H1 (cell line): ENCODE measurements at regions not wholly inside any gene's neighbourhood (a gene's known extent, or its start where the extent isn't known, plus 50 kb on each side); places are given as distances from the start of the nearest gene placed in this dataset.

Experiments used
- CTCF ChIA-PET: fragments of 300-600 bp; sonication (Branson Sonifier 250); formaldehyde crosslinking; loops from one replicate; lab custom pipeline; 2021; ENCODE audit not compliant: partially characterized antibody; lab: Charles Lee
- POLR2A ChIA-PET: fragments of 300-600 bp; sonication (Branson Sonifier 250); formaldehyde crosslinking; loops from one replicate; lab custom pipeline; 2021; ENCODE audit warnings: inconsistent platforms; ENCODE audit not compliant: partially characterized antibody; lab: Charles Lee
- DNase-seq, 2 experiments: peaks; one replicate each; pipeline versions ENCODE4 v3.0.0 to v3.0.0-alpha.2; 2010 to 2022; ENCODE audit warnings: low spot score in 2 of 2, low read depth in 1 of 2, mixed read lengths in 1 of 2
- FAIRE-seq: peaks from 2 replicates; lab custom pipeline; 2011; peaks lifted over from hg19 to GRCh38; lab: Jason Lieb, UNC
- H2AFZ ChIP-seq: 2 replicates; pipeline ENCODE4 v1.8.1; 2012; ENCODE audit warnings: low read length, inconsistent platforms
- H2AK5ac ChIP-seq: 2 replicates; pipeline ENCODE4 v1.6.1; 2013; ENCODE audit warnings: low read depth, low read length
- H2BK120ac ChIP-seq: replicated peaks from 2 replicates; pipeline ENCODE3; 2013; ENCODE audit warnings: low read depth, low read length, inconsistent platforms
- H2BK12ac ChIP-seq: 2 replicates; pipeline ENCODE4 v1.6.1; 2013; ENCODE audit warnings: low read depth, low read length
- H2BK15ac ChIP-seq: 2 replicates; pipeline ENCODE4 v1.6.1; 2013; ENCODE audit warnings: low read length
- H2BK20ac ChIP-seq: 2 replicates; pipeline ENCODE4 v1.6.1; 2013; ENCODE audit warnings: low read length
- H2BK5ac ChIP-seq: 2 replicates; pipeline ENCODE4 v1.6.1; 2013; ENCODE audit warnings: low read depth, low read length
- H3K14ac ChIP-seq: 2 replicates; pipeline ENCODE4 v1.6.1; 2013; ENCODE audit warnings: inconsistent platforms; ENCODE audit not compliant: insufficient read length
- H3K18ac ChIP-seq: 2 replicates; pipeline ENCODE4 v1.6.1; 2013; ENCODE audit warnings: low read length; ENCODE audit errors: extremely low read depth
- H3K23ac ChIP-seq: 2 replicates; pipeline ENCODE4 v1.6.1; 2013; ENCODE audit warnings: inconsistent platforms; ENCODE audit not compliant: insufficient read length
- H3K23me2 ChIP-seq: 2 replicates; pipeline ENCODE4 v1.6.1; 2013; ENCODE audit warnings: low read depth, low read length
- H3K27ac ChIP-seq: 2 replicates; pipeline ENCODE4 v1.6.1; 2011; ENCODE audit warnings: low read depth, low read length, inconsistent platforms
- H3K27me3 ChIP-seq, 4 experiments: replicated peaks in 1 of 4; 1 replicate in 1 of 4; 2 replicates in 3 of 4; pipeline versions ENCODE4 v1.6.1 to v1.8.1; 2011 to 2013; ENCODE audit warnings: low read length in 3 of 4, mild to moderate bottlenecking in 3 of 4, inconsistent platforms in 2 of 4, mixed read lengths in 2 of 4, moderate library complexity in 1 of 4; ENCODE audit not compliant: control insufficient read depth in 3 of 4, insufficient read depth in 3 of 4; ENCODE audit errors: extremely low read depth in 1 of 4
- H3K36me3 ChIP-seq, 4 experiments: 2 replicates each; pipeline versions ENCODE4 v1.6.1 to v1.8.1; 2011 to 2013; ENCODE audit warnings: mild to moderate bottlenecking in 4 of 4, low read length in 3 of 4, moderate library complexity in 2 of 4, control low read depth in 1 of 4, inconsistent platforms in 1 of 4; ENCODE audit not compliant: insufficient read depth in 4 of 4, control insufficient read depth in 2 of 4
- H3K4ac ChIP-seq: replicated peaks from 2 replicates; pipeline ENCODE3; 2013; ENCODE audit warnings: low read length, low read depth, mixed read lengths, inconsistent platforms; ENCODE audit not compliant: insufficient read length
- H3K4me1 ChIP-seq, 4 experiments: replicated peaks in 1 of 4; 1 replicate in 1 of 4; 2 replicates in 3 of 4; pipeline versions ENCODE4 v1.6.1 to v1.8.1; 2011 to 2013; ENCODE audit warnings: low read length in 3 of 4, inconsistent platforms in 2 of 4, mixed read lengths in 1 of 4; ENCODE audit not compliant: insufficient read depth in 4 of 4, control insufficient read depth in 3 of 4
- H3K4me2 ChIP-seq, 2 experiments: 2 replicates each; pipeline versions ENCODE4 v1.6.1 to v1.8.1; 2011 to 2013; ENCODE audit warnings: low read depth in 2 of 2, low read length in 2 of 2, control low read depth in 1 of 2, inconsistent platforms in 1 of 2, mild to moderate bottlenecking in 1 of 2; ENCODE audit not compliant: insufficient read depth in 1 of 2
- H3K4me3 ChIP-seq, 4 experiments: fragments of 200-600, 300-600 bp in 1 of 4; sonication (generic), shearing (Covaris generic), sonication (Bioruptor Twin) in 1 of 4; 2 replicates each; pipeline versions ENCODE4 v1.5.1 to v1.8.1; 2011 to 2016; ENCODE audit warnings: low read length in 4 of 4, low read depth in 3 of 4, control low read depth in 2 of 4, inconsistent platforms in 2 of 4, mild to moderate bottlenecking in 2 of 4, mixed read lengths in 1 of 4, moderate library complexity in 1 of 4; ENCODE audit not compliant: insufficient read depth in 2 of 4; ENCODE audit errors: extremely low read depth in 1 of 4
- H3K56ac ChIP-seq: replicated peaks from 2 replicates; pipeline ENCODE3; 2013; ENCODE audit warnings: low read depth, mild to moderate bottlenecking, mixed read lengths, low read length, inconsistent platforms; ENCODE audit not compliant: insufficient read length
- H3K79me1 ChIP-seq: 2 replicates; pipeline ENCODE4 v1.6.1; 2013; ENCODE audit warnings: low read depth, low read length, control low read depth
- H3K79me2 ChIP-seq, 2 experiments: 2 replicates each; pipeline versions ENCODE4 v1.6.1 to v1.8.1; 2012 to 2013; ENCODE audit warnings: low read length in 2 of 2, mild to moderate bottlenecking in 2 of 2, inconsistent platforms in 1 of 2; ENCODE audit not compliant: insufficient read depth in 2 of 2, control insufficient read depth in 1 of 2
- H3K9ac ChIP-seq, 4 experiments: replicated peaks in 1 of 4; 1 replicate in 1 of 4; 2 replicates in 3 of 4; pipeline versions ENCODE4 v1.6.1 to v1.8.1; 2011 to 2013; ENCODE audit warnings: low read depth in 3 of 4, low read length in 3 of 4, control low read depth in 2 of 4, mild to moderate bottlenecking in 2 of 4, moderate library complexity in 2 of 4, inconsistent platforms in 1 of 4; ENCODE audit errors: extremely low read depth in 1 of 4
- H3K9me3 ChIP-seq, 2 experiments: 2 replicates each; pipeline versions ENCODE4 v1.6.1 to v1.8.1; 2012 to 2013; ENCODE audit warnings: mild to moderate bottlenecking in 2 of 2, moderate library complexity in 2 of 2, control low read depth in 1 of 2, inconsistent platforms in 1 of 2, low read depth in 1 of 2, low read length in 1 of 2, mixed read lengths in 1 of 2; ENCODE audit not compliant: insufficient read depth in 2 of 2
- H4K20me1 ChIP-seq, 2 experiments: replicated peaks in 1 of 2; 2 replicates each; pipeline versions ENCODE3 to v1.8.1; 2011 to 2013; ENCODE audit warnings: inconsistent platforms in 2 of 2, low read length in 2 of 2, mild to moderate bottlenecking in 1 of 2; ENCODE audit not compliant: insufficient read depth in 2 of 2, control insufficient read depth in 1 of 2
- H4K5ac ChIP-seq: 2 replicates; pipeline ENCODE4 v1.6.1; 2013; ENCODE audit warnings: low read length, low read depth, mixed read lengths, inconsistent platforms; ENCODE audit not compliant: insufficient read length
- H4K8ac ChIP-seq: 2 replicates; pipeline ENCODE4 v1.8.0; 2013; ENCODE audit warnings: mild to moderate bottlenecking, moderate library complexity, low read length, inconsistent platforms; ENCODE audit not compliant: insufficient read depth; ENCODE audit errors: extremely low read depth
- H4K91ac ChIP-seq: replicated peaks from 2 replicates; pipeline ENCODE3; 2013; ENCODE audit warnings: low read length, mixed read lengths, inconsistent platforms; ENCODE audit not compliant: insufficient read length
- EZH2 ChIP-seq: fragments of 200-600 bp; sonication (generic); IDR thresholded peaks from 2 replicates; pipeline ENCODE4 v1.7.1; 2012; ENCODE audit warnings: low read depth, mild to moderate bottlenecking, moderate library complexity, low read length, inconsistent platforms; ENCODE audit not compliant: severe bottlenecking
- NANOG ChIP-seq: IDR thresholded peaks from 2 replicates; pipeline ENCODE4 v1.6.1; 2011; ENCODE audit warnings: low read length, low read depth, mild to moderate bottlenecking, inconsistent platforms; ENCODE audit not compliant: insufficient read depth, poor library complexity, severe bottlenecking
- POU5F1 ChIP-seq: IDR thresholded peaks from 2 replicates; pipeline ENCODE4 v1.6.1; 2011; ENCODE audit warnings: low read depth, mild to moderate bottlenecking, low read length, moderate library complexity
- RAD21 ChIP-seq, 2 experiments: IDR thresholded peaks in 1 of 2; conservative IDR thresholded peaks in 1 of 2; 2 replicates each; pipeline ENCODE4 v1.6.1; 2011; ENCODE audit warnings: low read depth in 2 of 2, low read length in 2 of 2, improper control_type of control experiment in 1 of 2, inconsistent platforms in 1 of 2, mild to moderate bottlenecking in 1 of 2, moderate library complexity in 1 of 2
- RNF2 ChIP-seq: fragments of 200-900, 300-1000 bp; sonication (generic); IDR thresholded peaks from 2 replicates; pipeline ENCODE4 v1.7.1; 2016; ENCODE audit warnings: borderline replicate concordance, low read depth, mild to moderate bottlenecking, antibody characterized with exemption, low read length; ENCODE audit not compliant: poor library complexity, severe bottlenecking; ENCODE audit errors: missing control alignments
- SAP30 ChIP-seq: fragments of 300-600 bp; sonication (generic); IDR thresholded peaks from 2 replicates; pipeline ENCODE4 v1.7.1; 2012; ENCODE audit warnings: low read length, moderate library complexity, mild to moderate bottlenecking, inconsistent platforms; ENCODE audit not compliant: insufficient read depth, insufficient replicate concordance
- SIN3A ChIP-seq, 2 experiments: IDR thresholded peaks in 1 of 2; conservative IDR thresholded peaks in 1 of 2; 2 replicates each; pipeline ENCODE4 v1.6.1; 2011 to 2012; ENCODE audit warnings: low read length in 2 of 2, improper control_type of control experiment in 1 of 2, low read depth in 1 of 2, mild to moderate bottlenecking in 1 of 2
- SIRT6 ChIP-seq: IDR thresholded peaks from one replicate; pipeline ENCODE4 v1.7.1; 2012; ENCODE audit warnings: low read length, inconsistent platforms
- TCF12 ChIP-seq: IDR thresholded peaks from 2 replicates; pipeline ENCODE4 v1.6.1; 2011; ENCODE audit warnings: low read depth, mild to moderate bottlenecking, low read length
- YY1 ChIP-seq: IDR thresholded peaks from 2 replicates; pipeline ENCODE4 v1.6.1; 2011; ENCODE audit warnings: low read depth, mild to moderate bottlenecking, low read length
- WGBS, 2 experiments: shearing (Covaris generic) in 1 of 2; methylation state at CpG; one replicate each; pipeline versions ENCODE4 v1.1.6 to v1.1.7; 2013 to 2015; ENCODE audit warnings: low lambda C conversion rate in 2 of 2, mixed read lengths in 2 of 2, inconsistent platforms in 1 of 2, low coverage in 1 of 2, missing lambda C conversion rate in 1 of 2; ENCODE audit not compliant: insufficient replicate concordance in 2 of 2, insufficient coverage in 1 of 2, insufficient read length in 1 of 2; ENCODE audit errors: extremely low coverage in 1 of 2, missing lambda C conversion rate in 1 of 2; 5-methylcytosine and 5-hydroxymethylcytosine counted together
- TF ChIP-seq, protein P1 (sequence below): IDR thresholded peaks from 2 replicates; pipeline ENCODE4 v1.6.1; 2012; ENCODE audit warnings: inconsistent platforms
- TF ChIP-seq, protein P2 (sequence below): IDR thresholded peaks from 2 replicates; pipeline ENCODE4 v1.6.1; 2012; ENCODE audit warnings: inconsistent platforms

DNA sequence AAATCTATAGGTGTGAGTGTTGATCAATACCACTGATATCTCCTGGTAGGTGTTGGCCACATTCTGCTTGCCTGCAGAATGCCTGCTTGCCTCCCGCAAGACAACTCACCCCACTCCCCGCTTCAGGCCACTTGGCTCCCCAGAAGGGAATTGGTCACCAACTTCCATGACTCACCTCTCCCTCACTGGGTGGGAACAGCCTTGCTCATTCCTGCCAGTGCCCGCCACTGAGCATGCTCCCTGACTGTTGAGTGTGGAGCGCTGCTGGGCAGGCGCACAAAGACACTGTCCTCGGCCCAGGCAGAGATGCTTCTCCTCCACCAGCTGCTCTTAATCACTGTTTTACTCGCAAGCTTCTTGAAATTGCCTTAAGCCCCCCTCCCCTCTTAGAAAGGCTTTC, 57.3 kb upstream of the PPP2R3A start:
- Histone ChIP-seq H3K4ac (no peak overlapping the region), H2BK12ac (no peak overlapping the region), H3K27me3 (no peaks in the 10 kb centered on the region), H2BK20ac (no peak overlapping the region), H2BK5ac (no peak overlapping the region), H3K9ac (no peak overlapping the region), H3K9me3 (no peaks in the 10 kb centered on the region), H3K4me2 (no peak overlapping the region), H2AK5ac (no peak overlapping the region), H2BK15ac (no peak overlapping the region; the same call in 1 of the 2 replicates), H3K79me2 (no peaks in the 10 kb centered on the region), H4K20me1 (no peaks in the 10 kb centered on the region), H3K4me1 (no peaks in the 10 kb centered on the region; a peak in 1 of 7 replicates), H2AFZ (0 out of 2 replicates have a peak overlapping the region, but pooled peaks have one; percentile 1), H3K18ac (no peak overlapping the region), H3K27ac (no peak overlapping the region), H2BK120ac (no peak overlapping the region), H3K23ac (no peak overlapping the region), H3K56ac (no peak overlapping the region), H4K8ac (no peak overlapping the region), H4K91ac (no peak overlapping the region), H3K36me3 (no peaks in the 10 kb centered on the region), H4K5ac (no peak overlapping the region), H3K4me3 (no peak overlapping the region), H3K79me1 (no peaks in the 10 kb centered on the region), H3K14ac (no peak overlapping the region), H3K23me2 (no peaks in the 10 kb centered on the region)
- WGBS, 2 experiments, result 92% methylated on average over 7 of the region's 7 CpGs; no CpG with 5 or more reads in 1 of the 2 experiments
- DNase-seq, result no peak
- POLR2A ChIA-PET, result no interaction called here
- CTCF ChIA-PET, result interaction anchor here (0.6 to 7.2 kb wide), 3 partner anchors 9 to 135 kb away, joined by 3 to 95 read pairs (median 7); no protein-coding TSS in a partner anchor
- FAIRE-seq, result no peak
- TF ChIP-seq RNF2 (no peak), SAP30 (no peak), YY1 (no peak), SIN3A (conservative IDR thresholded peaks at IDR 0.05 in 1 of 2, IDR thresholded peaks at IDR 0.05 in 1 of 2; ENCODE audit: low read depth in 1 of 2, low read length in 2 of 2) (no peak), RAD21 (IDR thresholded peaks at IDR 0.05 in 1 of 2, conservative IDR thresholded peaks at IDR 0.05 in 1 of 2; ENCODE audit: low read depth in 2 of 2, low read length in 2 of 2) (no peak), SIRT6 (no peak), POU5F1 (no peak), EZH2 (no peak), NANOG (no peak), TCF12 (no peak)
- TF ChIP-seq, protein P1, sequence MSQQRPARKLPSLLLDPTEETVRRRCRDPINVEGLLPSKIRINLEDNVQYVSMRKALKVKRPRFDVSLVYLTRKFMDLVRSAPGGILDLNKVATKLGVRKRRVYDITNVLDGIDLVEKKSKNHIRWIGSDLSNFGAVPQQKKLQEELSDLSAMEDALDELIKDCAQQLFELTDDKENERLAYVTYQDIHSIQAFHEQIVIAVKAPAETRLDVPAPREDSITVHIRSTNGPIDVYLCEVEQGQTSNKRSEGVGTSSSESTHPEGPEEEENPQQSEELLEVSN, result peak; percentile 47
- TF ChIP-seq, protein P2, sequence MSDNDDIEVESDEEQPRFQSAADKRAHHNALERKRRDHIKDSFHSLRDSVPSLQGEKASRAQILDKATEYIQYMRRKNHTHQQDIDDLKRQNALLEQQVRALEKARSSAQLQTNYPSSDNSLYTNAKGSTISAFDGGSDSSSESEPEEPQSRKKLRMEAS, result peak; percentile 57
